Activated T-cell treated with anti-CD3 and anti-CD28 coated beads, Interleukin-2, amount 50 U/mL, for 4 hours (primary cell): ENCODE measurements at regions not wholly inside any gene's neighbourhood (a gene's known extent, or its start where the extent isn't known, plus 50 kb on each side); places are given as distances from the start of the nearest gene placed in this dataset.
"Not testable (repeated sequence)": the region's sequence is repeated elsewhere in the genome, so short reads cannot be mapped to it uniquely, and the experiment has no call there.

ENCODE experiments used
- ATAC-seq, 2 donors: fragments of 200-7000 bp; cut with Tn5 transposase; one replicate each; pipeline ENCODE4 v1.10.0; 2021
- DNase-seq: peaks from one replicate; pipeline ENCODE4 v3.0.0-alpha.2; 2020
- H3K27me3 Mint-ChIP-seq: one replicate; pipeline ENCODE4 v1.8.0; 2021; ENCODE audit warnings: low read depth, mixed read lengths
- H3K36me3 Mint-ChIP-seq: one replicate; pipeline ENCODE4 v1.8.0; 2022; ENCODE audit warnings: mixed read lengths; ENCODE audit not compliant: insufficient read depth
- H3K4me1 Mint-ChIP-seq: one replicate; pipeline ENCODE4 v1.8.0; 2021; ENCODE audit warnings: low read depth, mixed read lengths
- H3K4me3 Mint-ChIP-seq: one replicate; pipeline ENCODE4 v1.8.0; 2021; ENCODE audit warnings: mild to moderate bottlenecking, moderate library complexity, mixed read lengths
- H3K9me3 Mint-ChIP-seq: one replicate; pipeline ENCODE4 v1.8.0; 2021; ENCODE audit warnings: mixed read lengths

DNA sequence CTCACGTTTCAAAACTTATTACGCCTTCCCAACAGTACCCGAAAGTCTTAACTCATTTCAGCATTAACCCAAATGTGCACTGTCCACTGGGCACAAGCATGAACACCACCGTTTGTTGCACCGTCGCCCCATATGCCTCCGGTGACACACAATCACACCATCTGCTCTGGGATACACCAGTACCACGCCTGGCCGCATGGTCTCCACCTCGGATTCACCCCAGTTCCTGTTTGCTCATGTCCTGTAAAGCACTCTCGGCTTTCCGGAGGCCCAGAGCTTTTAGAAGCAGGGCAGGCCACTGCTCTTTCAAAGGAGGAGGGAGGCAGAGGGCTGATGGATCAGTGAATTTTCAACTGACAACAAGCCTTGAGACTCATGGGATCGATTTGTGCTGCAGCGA, 1570.0 kb upstream of the DEFB115 start:
- H3K4me1 Mint-ChIP-seq, result no peaks in the 10 kb centered on the region
- H3K9me3 Mint-ChIP-seq, result peaks cover 8% of the 10 kb centered on the region
- H3K36me3 Mint-ChIP-seq, result no peaks in the 10 kb centered on the region
- ATAC-seq (no peak), DNase-seq (no peak)
- H3K4me3 Mint-ChIP-seq, result no peak overlapping the region
- no peaks in the 10 kb centered on the region for H3K27me3 Mint-ChIP-seq

GRCh38 chr20:29689411-29690225, 1567.8 kb upstream of the DEFB115 start:
- peak; percentile 11 for DNase-seq
- no peak overlapping the region for H3K4me3 Mint-ChIP-seq

GRCh38 chr20:29690274-29690673, 1567.2 kb upstream of the DEFB115 start:
- H3K4me3 Mint-ChIP-seq, result no peak overlapping the region
- no peak for ATAC-seq
- no peaks in the 10 kb centered on the region for H3K36me3 Mint-ChIP-seq
- H3K27me3 Mint-ChIP-seq, result no peaks in the 10 kb centered on the region
- H3K9me3 Mint-ChIP-seq, result peaks cover 8% of the 10 kb centered on the region
- no peaks in the 10 kb centered on the region for H3K4me1 Mint-ChIP-seq
- DNase-seq, result no peak

More at GRCh38 chr20:29689411-29690225, 1567.8 kb upstream of the DEFB115 start:
- ATAC-seq, result peak; percentile 46 to 87
- Mint-ChIP-seq H3K9me3 (peaks cover 8% of the 10 kb centered on the region), H3K27me3 (no peaks in the 10 kb centered on the region), H3K36me3 (no peaks in the 10 kb centered on the region), H3K4me1 (no peaks in the 10 kb centered on the region)

- no peaks in the 10 kb centered on the region for H3K4me1 Mint-ChIP-seq
- H3K36me3 Mint-ChIP-seq, result no peaks in the 10 kb centered on the region
- H3K9me3 Mint-ChIP-seq, result peaks cover 14% of the 10 kb centered on the region
- H3K4me3 Mint-ChIP-seq, result no peak overlapping the region
- ATAC-seq, result no peak
- no peak for DNase-seq
- no peaks in the 10 kb centered on the region for H3K27me3 Mint-ChIP-seq
Observed at GRCh38 chr20:29740601-29740950, 1516.9 kb upstream of the DEFB115 start.

- no peak overlapping the region for H3K4me3 Mint-ChIP-seq
- no peak for ATAC-seq
- no peak for DNase-seq
- no peaks in the 10 kb centered on the region for H3K27me3 Mint-ChIP-seq
- H3K9me3 Mint-ChIP-seq, result peaks cover 14% of the 10 kb centered on the region
- no peaks in the 10 kb centered on the region for H3K36me3 Mint-ChIP-seq
- no peaks in the 10 kb centered on the region for H3K4me1 Mint-ChIP-seq
Observed at GRCh38 chr20:29740951-29741593, 1516.4 kb upstream of the DEFB115 start.

GRCh38 chr20:29741594-29741893, 1515.9 kb upstream of the DEFB115 start:
- Mint-ChIP-seq H3K27me3 (no peaks in the 10 kb centered on the region), H3K4me3 (no peak overlapping the region), H3K4me1 (no peaks in the 10 kb centered on the region), H3K36me3 (no peaks in the 10 kb centered on the region), H3K9me3 (peaks cover 14% of the 10 kb centered on the region)
- DNase-seq (no peak), ATAC-seq (no peak)

DNA sequence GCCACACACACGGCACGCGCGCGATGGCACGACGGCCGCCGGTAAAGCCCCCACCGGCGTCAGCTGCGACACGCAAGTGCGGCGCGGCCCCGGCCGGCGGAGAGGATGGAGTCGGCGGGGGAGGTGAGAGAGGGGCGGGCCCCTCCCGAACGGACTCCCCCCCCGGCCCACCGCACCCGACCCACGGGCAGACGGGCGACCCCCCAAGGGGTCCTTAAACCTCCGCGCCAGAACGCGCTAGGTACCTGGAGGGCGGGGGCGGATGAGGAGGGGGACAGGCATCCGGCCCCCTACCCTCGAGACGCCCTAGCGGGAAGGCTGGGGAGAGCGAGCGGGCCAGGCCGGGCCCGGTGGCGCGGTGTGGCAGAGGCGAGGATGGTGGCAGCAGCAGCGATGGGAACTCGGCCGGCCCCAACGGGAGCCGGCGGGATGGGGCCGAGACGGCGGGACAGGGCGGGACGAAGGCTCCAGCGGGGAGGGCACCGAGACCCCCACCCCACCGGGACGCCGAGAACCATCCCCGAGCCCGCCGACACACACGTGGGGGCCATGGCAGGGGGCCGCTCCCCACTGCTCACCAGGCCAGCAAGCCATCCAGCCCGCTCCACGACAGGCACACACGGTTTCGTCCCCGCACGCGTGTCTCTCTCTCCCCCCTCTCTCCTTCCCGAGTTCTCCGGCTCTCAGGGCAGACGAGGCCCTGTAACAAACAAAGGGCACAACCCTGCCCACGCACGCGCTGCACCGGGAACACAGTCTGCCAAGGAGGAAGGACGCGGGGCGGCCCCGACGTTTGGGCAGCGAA, 1515.4 kb upstream of the DEFB115 start:
- Mint-ChIP-seq H3K9me3 (peaks cover 14% of the 10 kb centered on the region), H3K36me3 (no peaks in the 10 kb centered on the region), H3K4me1 (no peaks in the 10 kb centered on the region), H3K4me3 (no peak overlapping the region), H3K27me3 (no peaks in the 10 kb centered on the region)
- ATAC-seq (peak in 1 of 2 donors; percentile 34), DNase-seq (no peak)

DNA sequence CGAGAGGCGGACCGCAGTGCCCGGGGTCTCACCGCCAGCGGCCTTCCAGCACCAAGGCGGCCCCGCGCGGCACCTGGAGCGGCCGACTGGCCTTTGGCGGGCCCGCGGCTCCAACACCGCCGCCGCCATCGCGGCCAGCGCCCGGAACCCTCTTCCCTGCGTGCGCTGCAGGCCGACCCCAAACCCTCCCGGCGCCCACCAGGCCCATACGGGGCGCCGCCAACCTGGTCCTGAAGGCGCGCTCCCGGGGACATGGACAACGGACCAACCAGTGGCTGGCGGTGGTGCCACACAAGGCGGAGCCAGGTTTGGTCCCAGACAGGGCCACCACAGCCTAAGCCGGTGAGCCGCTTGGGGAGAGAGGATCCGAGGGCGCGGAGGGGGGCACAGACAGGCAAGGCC, 1514.8 kb upstream of the DEFB115 start:
- no peaks in the 10 kb centered on the region for H3K36me3 Mint-ChIP-seq
- no peaks in the 10 kb centered on the region for H3K4me1 Mint-ChIP-seq
- DNase-seq (no peak), ATAC-seq (no peak)
- no peaks in the 10 kb centered on the region for H3K27me3 Mint-ChIP-seq
- H3K9me3 Mint-ChIP-seq, result peaks cover 13% of the 10 kb centered on the region
- no peak overlapping the region for H3K4me3 Mint-ChIP-seq

- no peak for DNase-seq
- H3K4me1 Mint-ChIP-seq, result no peaks in the 10 kb centered on the region
- no peaks in the 10 kb centered on the region for H3K27me3 Mint-ChIP-seq
- peak in 1 of 2 donors; percentile 30 for ATAC-seq
- H3K9me3 Mint-ChIP-seq, result peaks cover 8% of the 10 kb centered on the region
- H3K4me3 Mint-ChIP-seq, result no peak overlapping the region
- no peaks in the 10 kb centered on the region for H3K36me3 Mint-ChIP-seq
Observed at GRCh38 chr20:29743101-29743931, 1514.1 kb upstream of the DEFB115 start.

DNA sequence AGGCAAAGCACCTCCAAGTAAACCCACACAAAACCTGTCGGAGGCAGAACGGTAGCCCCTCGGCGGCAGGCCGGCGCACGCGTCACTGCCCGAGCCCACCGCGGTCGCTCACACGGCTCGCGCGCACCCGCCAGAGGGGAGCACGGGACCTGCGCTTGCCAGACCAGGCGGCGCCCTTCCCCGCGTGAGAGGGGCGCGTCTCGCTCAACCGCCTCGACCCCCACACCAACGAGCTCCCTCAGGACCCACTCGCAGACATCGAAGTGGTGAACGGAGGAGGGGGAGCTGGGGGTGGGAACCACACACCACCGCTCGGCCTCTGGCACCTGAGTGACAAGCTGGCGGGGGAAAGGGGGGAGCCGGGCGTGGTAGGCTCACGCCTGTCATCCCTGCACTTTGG, 1513.4 kb upstream of the DEFB115 start:
- H3K4me3 Mint-ChIP-seq, result no peak overlapping the region
- H3K4me1 Mint-ChIP-seq, result no peaks in the 10 kb centered on the region
- peaks cover 10% of the 10 kb centered on the region for H3K9me3 Mint-ChIP-seq
- H3K36me3 Mint-ChIP-seq, result no peaks in the 10 kb centered on the region
- H3K27me3 Mint-ChIP-seq, result no peaks in the 10 kb centered on the region
- DNase-seq (no peak), ATAC-seq (no peak)

DNA sequence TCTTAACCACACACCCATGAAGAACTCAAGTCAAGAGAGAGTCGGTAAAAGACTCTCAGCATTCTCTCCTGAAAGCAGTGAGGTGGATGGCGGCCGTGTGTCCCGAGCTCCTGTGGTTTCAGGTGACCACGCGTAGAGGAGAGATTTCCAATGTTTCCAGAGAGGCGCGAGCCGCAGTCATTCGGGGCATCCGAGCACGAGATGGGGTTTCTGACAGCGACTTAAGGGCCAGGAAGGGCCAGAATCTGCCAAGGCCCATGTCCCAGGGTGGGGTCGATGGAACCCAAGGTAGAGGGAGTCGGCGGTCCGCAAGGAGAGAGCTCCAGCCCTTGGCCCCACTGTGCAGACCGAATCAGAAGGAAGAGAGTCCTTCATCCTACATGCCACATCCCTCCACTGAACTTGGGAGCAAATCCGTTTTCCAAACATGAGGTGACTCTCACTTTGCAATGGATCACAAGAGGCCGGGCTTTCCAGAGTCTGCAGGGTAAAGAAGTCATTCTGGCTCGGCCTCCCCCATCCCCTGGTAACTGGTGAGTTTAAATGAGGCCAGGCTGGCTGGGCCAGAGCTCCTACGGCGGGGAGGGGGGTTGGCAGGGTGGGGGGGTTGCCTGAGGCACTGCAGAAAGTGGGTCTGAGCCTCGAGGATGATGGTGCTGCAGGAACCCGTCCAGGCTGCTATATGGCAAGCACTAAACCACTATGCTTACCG, 1511.8 kb upstream of the DEFB115 start:
- H3K4me1 Mint-ChIP-seq, DNase-seq, H3K27me3 Mint-ChIP-seq, ATAC-seq, H3K9me3 Mint-ChIP-seq, H3K4me3 Mint-ChIP-seq, H3K36me3 Mint-ChIP-seq: not testable (repeated sequence)

- H3K36me3 Mint-ChIP-seq, result no peaks in the 10 kb centered on the region
- peaks cover 5% of the 10 kb centered on the region for H3K27me3 Mint-ChIP-seq
- no peak overlapping the region for H3K4me3 Mint-ChIP-seq
- DNase-seq, result no peak
- ATAC-seq, result no peak
- H3K9me3 Mint-ChIP-seq, result peaks cover 34% of the 10 kb centered on the region
- no peaks in the 10 kb centered on the region for H3K4me1 Mint-ChIP-seq
Observed at GRCh38 chr20:29750268-29750899, 1507.1 kb upstream of the DEFB115 start.

GRCh38 chr20:29752644-29753425, 1504.6 kb upstream of the DEFB115 start:
- DNase-seq (peak; percentile 6), ATAC-seq (peak in 1 of 2 donors; percentile 10)
- H3K27me3 Mint-ChIP-seq, H3K4me3 Mint-ChIP-seq, H3K36me3 Mint-ChIP-seq, H3K4me1 Mint-ChIP-seq: not testable (repeated sequence)
- H3K9me3 Mint-ChIP-seq, result peaks cover 42% of the 10 kb centered on the region
